K562 (cell line): ENCODE measurements at regions not wholly inside any gene's neighbourhood (a gene's known extent, or its start where the extent isn't known, plus 50 kb on each side); places are given as distances from the start of the nearest gene placed in this dataset.

Experiments
- ATAC-seq: fragments of 200-7000 bp; cut with Tn5 transposase; 3 replicates; pipeline ENCODE4 v1.9.1; 2020; ENCODE audit warnings: moderate library complexity
- BruUV-seq: library from RNA; stranded (reverse); fragments of 400-500 nt; replicated peaks from 2 replicates; lab custom pipeline; 2021; lab: Mats Ljungman, UMichigan
- CTCF ChIA-PET: fragments of 300-600 bp; formaldehyde crosslinking; extraction: SDS; loops from one replicate; lab custom pipeline; 2021; ENCODE audit warnings: low intra/inter-chr PET ratio; lab: Yijun Ruan, JAX
- POLR2A ChIA-PET: fragments of 300-600, 350-650 bp; sonication (Branson Sonifier 250); formaldehyde crosslinking; extraction: SDS; loops from one replicate; lab custom pipeline; 2021; ENCODE audit warnings: antibody characterized with exemption, inconsistent platforms; lab: Yijun Ruan, JAX
- DNase-seq, 4 experiments: peaks; one replicate each; pipeline versions ENCODE4 v3.0.0 to v3.0.0-alpha.2; 2011 to 2018; ENCODE audit warnings: low spot score in 3 of 4, mixed read lengths in 3 of 4; ENCODE audit errors: extremely low read depth in 1 of 4
- FAIRE-seq: peaks from 2 replicates; lab custom pipeline; 2011; peaks lifted over from hg19 to GRCh38; lab: Jason Lieb, UNC
- H2AFZ ChIP-seq: 2 replicates; pipeline ENCODE4 v1.6.0; 2011; ENCODE audit warnings: low read depth, low read length, control low read depth, inconsistent platforms
- H3K27ac ChIP-seq: fragments of 200-600 bp; 3 replicates; pipeline ENCODE4 v1.8.0; 2011; ENCODE audit warnings: low read depth, mild to moderate bottlenecking, control low read depth, inconsistent platforms, low read length, moderate library complexity, mixed read lengths; ENCODE audit errors: extremely low read depth
- H3K27me3 ChIP-seq, 2 experiments: fragments of 300-600 bp in 1 of 2; 2 replicates in 1 of 2; 3 replicates in 1 of 2; pipeline versions ENCODE4 v1.6.0 to v1.8.0; 2011; ENCODE audit warnings: inconsistent platforms in 2 of 2, low read length in 2 of 2, mild to moderate bottlenecking in 1 of 2, mixed read lengths in 1 of 2, moderate library complexity in 1 of 2; ENCODE audit not compliant: control insufficient read depth in 2 of 2, insufficient read depth in 2 of 2
- H3K36me3 ChIP-seq: fragments of 300-600 bp; 3 replicates; pipeline ENCODE4 v1.8.0; 2011; ENCODE audit warnings: mild to moderate bottlenecking, low read length, inconsistent platforms; ENCODE audit not compliant: control insufficient read depth, insufficient read depth
- H3K4me1 ChIP-seq, 2 experiments: fragments of 200-600 bp in 1 of 2; replicated peaks in 1 of 2; 2 replicates in 1 of 2; 3 replicates in 1 of 2; pipeline versions ENCODE4 v1.5.1 to v1.8.0; 2011; ENCODE audit warnings: inconsistent platforms in 2 of 2, low read length in 2 of 2, mild to moderate bottlenecking in 1 of 2, mixed read lengths in 1 of 2, moderate library complexity in 1 of 2; ENCODE audit not compliant: control insufficient read depth in 2 of 2, insufficient read depth in 2 of 2
- H3K4me2 ChIP-seq: 2 replicates; pipeline ENCODE4 v1.6.1; 2011; ENCODE audit warnings: low read length, control low read depth, inconsistent platforms, mixed read lengths; ENCODE audit not compliant: insufficient read depth
- H3K4me3 ChIP-seq: fragments of 200-600 bp; sonication (generic), shearing (Covaris generic); 2 replicates; pipeline ENCODE4 v1.5.1; 2016; ENCODE audit warnings: control low read depth, inconsistent platforms
- H3K79me2 ChIP-seq: fragments of 200-600 bp; 3 replicates; pipeline ENCODE4 v1.8.0; 2011; ENCODE audit warnings: low read length, inconsistent platforms; ENCODE audit not compliant: control insufficient read depth, insufficient read depth
- H3K9ac ChIP-seq, 2 experiments: 2 replicates each; pipeline versions ENCODE4 v1.6.0 to v1.6.1; 2011; ENCODE audit warnings: low read depth in 2 of 2, low read length in 2 of 2, control low read depth in 1 of 2, inconsistent platforms in 1 of 2, mild to moderate bottlenecking in 1 of 2, mixed read lengths in 1 of 2; ENCODE audit not compliant: insufficient read depth in 1 of 2
- H3K9me1 ChIP-seq: one replicate; pipeline ENCODE4 v1.6.0; 2011; ENCODE audit warnings: inconsistent platforms, mild to moderate bottlenecking, low read length, moderate library complexity; ENCODE audit not compliant: control insufficient read depth, insufficient read depth
- H3K9me3 ChIP-seq: replicated peaks from 2 replicates; pipeline ENCODE4 v1.5.1; 2011; ENCODE audit warnings: low read depth, low read length, inconsistent platforms; ENCODE audit not compliant: control insufficient read depth, insufficient read depth
- H4K20me1 ChIP-seq: replicated peaks from 2 replicates; pipeline ENCODE4 v1.6.1; 2011; ENCODE audit warnings: low read length, inconsistent platforms, mixed read lengths; ENCODE audit not compliant: control insufficient read depth, insufficient read depth
- CEBPG ChIP-seq, 3 experiments: fragments of 200-800 bp in 1 of 3; sonication (Bioruptor generic) in 1 of 3; sonication (generic) in 1 of 3; formaldehyde crosslinking in 1 of 3; IDR thresholded peaks in 2 of 3; conservative IDR thresholded peaks in 1 of 3; 2 replicates each; pipeline versions ENCODE4 v1.6.1 to v1.8.0; 2016 to 2022; ENCODE audit warnings: missing compliant biosample characterization in 2 of 3, missing genetic modification characterization in 2 of 3, mild to moderate bottlenecking in 1 of 3, missing genetic modification reagents in 1 of 3
- DEAF1 ChIP-seq: fragments of 450-650 bp; formaldehyde crosslinking; IDR thresholded peaks from 2 replicates; pipeline ENCODE4 v1.4.0; 2020; ENCODE audit warnings: mild to moderate bottlenecking, moderate library complexity
- E2F3 ChIP-seq: fragments of 250-450 bp; sonication (Bioruptor Pico); IDR thresholded peaks from 2 replicates; pipeline ENCODE4 v1.4.0; 2020; ENCODE audit warnings: mild to moderate bottlenecking
- E2F5 ChIP-seq: sonication (generic); formaldehyde crosslinking; IDR thresholded peaks from 2 replicates; pipeline ENCODE4 v1.8.0; 2022; ENCODE audit warnings: mild to moderate bottlenecking, missing genetic modification reagents
- EGR1 ChIP-seq: fragments of 450-650 bp; conservative IDR thresholded peaks from 2 replicates; pipeline ENCODE4 v1.6.1; 2017; ENCODE audit warnings: mild to moderate bottlenecking
- ETS2 ChIP-seq: IDR thresholded peaks from 2 replicates; pipeline ENCODE4 v1.6.1; 2016; ENCODE audit warnings: borderline replicate concordance, missing genetic modification characterization, mild to moderate bottlenecking, moderate library complexity, missing compliant biosample characterization; ENCODE audit not compliant: poor library complexity, severe bottlenecking
- ETV5 ChIP-seq: sonication (generic); formaldehyde crosslinking; IDR thresholded peaks from 2 replicates; pipeline ENCODE4 v1.4.0; 2020; ENCODE audit warnings: low read depth, mild to moderate bottlenecking, missing genetic modification reagents
- MYC ChIP-seq, 2 experiments: fragments of 250-450 bp in 1 of 2; sonication (Bioruptor Pico) in 1 of 2; IDR thresholded peaks; 2 replicates each; pipeline versions ENCODE4 v1.5.1 to v1.6.1; 2012 to 2021; ENCODE audit warnings: low read depth in 2 of 2, borderline replicate concordance in 1 of 2, improper control_type of control experiment in 1 of 2, low read length in 1 of 2, mild to moderate bottlenecking in 1 of 2, moderate library complexity in 1 of 2
- RB1 ChIP-seq: fragments of 450-650 bp; IDR thresholded peaks from 2 replicates; pipeline ENCODE4 v1.6.1; 2017; ENCODE audit warnings: low read depth, mild to moderate bottlenecking
- STAT5A ChIP-seq: IDR thresholded peaks from 2 replicates; pipeline ENCODE4 v1.6.1; 2012; ENCODE audit warnings: low read length, inconsistent platforms, borderline replicate concordance
- TAL1 ChIP-seq: fragments of 450-650 bp; IDR thresholded peaks from 2 replicates; pipeline ENCODE4 v1.6.1; 2016; ENCODE audit warnings: mild to moderate bottlenecking
- TARDBP ChIP-seq: fragments of 450-650 bp; IDR thresholded peaks from 2 replicates; pipeline ENCODE4 v1.6.1; 2016
- ZNF551 ChIP-seq: fragments of 250-450 bp; sonication (Bioruptor Pico); IDR thresholded peaks from 2 replicates; pipeline ENCODE4 v1.5.0; 2021; ENCODE audit warnings: mild to moderate bottlenecking, moderate library complexity
- ZNF695 ChIP-seq: fragments of 450-650 bp; formaldehyde crosslinking; IDR thresholded peaks from 2 replicates; pipeline ENCODE4 v1.4.0; 2020; ENCODE audit warnings: mild to moderate bottlenecking, moderate library complexity
- ZNF764 ChIP-seq: fragments of 250-450 bp; sonication (Bioruptor Pico); IDR thresholded peaks from 2 replicates; pipeline ENCODE4 v1.4.0; 2020; ENCODE audit warnings: low read depth, mild to moderate bottlenecking, moderate library complexity
- WGBS: fragments of 100-300 bp; shearing (Covaris generic); methylation state at CpG from one replicate; pipeline ENCODE4 v1.1.6; 2016; ENCODE audit warnings: low coverage, mixed read lengths; ENCODE audit not compliant: insufficient coverage; ENCODE audit errors: missing lambda C conversion rate; 5-methylcytosine and 5-hydroxymethylcytosine counted together
- in situ Hi-C: fragments of 300-500 bp; cut with MboI; formaldehyde crosslinking; loops from 4 replicates; pipeline ENCODE4 v1.15.0; 2018; ENCODE audit warnings: inconsistent platforms, mixed read lengths
- intact Hi-C: fragments of 100-400 bp; cut with micrococcal nuclease; formaldehyde crosslinking; loops from 2 replicates; pipeline ENCODE4 v1.14.2; 2022

GRCh38 chr4:154035341-154035740, 246.5 kb upstream of the SFRP2 start:
- H3K9ac ChIP-seq: no peak overlapping the region
- no peak for DNase-seq
- TF ChIP-seq STAT5A (no peak), CEBPG (CRISPR knock-in tag; IDR thresholded peaks at IDR 0.05) (no peak), CEBPG (tag; conservative IDR thresholded peaks at IDR 0.05 in 1 of 2, IDR thresholded peaks at IDR 0.05 in 1 of 2) (no peak), ZNF551 (CRISPR knock-in tag) (no peak), ZNF695 (no peak)
- H3K9me3 ChIP-seq: no peaks in the 10 kb centered on the region
- no peaks in the 10 kb centered on the region for H3K36me3 ChIP-seq
- ChIA-PET CTCF (no interaction called here), POLR2A (no interaction called here)
- in situ Hi-C loops (no loop called here), intact Hi-C loops (no loop called here)
- no peak for ATAC-seq
- WGBS: 0% methylated on average over 1 of the region's 1 CpG
- H2AFZ ChIP-seq: no peak overlapping the region
- H3K27ac ChIP-seq: no peak overlapping the region
- H3K27me3 ChIP-seq: no peaks in the 10 kb centered on the region
- BruUV-seq: no TSS peak
- FAIRE-seq: no peak
- no peak overlapping the region for H3K4me2 ChIP-seq
- H4K20me1 ChIP-seq: no peaks in the 10 kb centered on the region
- no peaks in the 10 kb centered on the region for H3K4me1 ChIP-seq
- H3K9me1 ChIP-seq: no peaks in the 10 kb centered on the region
- no peaks in the 10 kb centered on the region for H3K79me2 ChIP-seq
- no peak overlapping the region for H3K4me3 ChIP-seq

GRCh38 chr4:154033921-154034320, 245.0 kb upstream of the SFRP2 start:
- CTCF ChIA-PET: no interaction called here
- Histone ChIP-seq H3K4me3 (no peak overlapping the region), H3K4me1 (no peaks in the 10 kb centered on the region), H2AFZ (no peak overlapping the region), H3K79me2 (no peaks in the 10 kb centered on the region), H3K36me3 (no peaks in the 10 kb centered on the region), H4K20me1 (no peaks in the 10 kb centered on the region), H3K9ac (no peak overlapping the region), H3K27ac (no peak overlapping the region), H3K4me2 (no peak overlapping the region), H3K9me1 (no peaks in the 10 kb centered on the region), H3K9me3 (no peaks in the 10 kb centered on the region), H3K27me3 (no peaks in the 10 kb centered on the region)
- WGBS: 3% methylated on average over 3 of the region's 3 CpGs
- ATAC-seq (no peak), FAIRE-seq (no peak), DNase-seq (no peak)
- in situ Hi-C loops: no loop called here
- POLR2A ChIA-PET: interaction anchor here (0.7 kb wide), 1 partner anchor 122 kb away, joined by 3 read pairs; no protein-coding TSS in a partner anchor
- BruUV-seq: no TSS peak
- intact Hi-C loops: no loop called here
- TF ChIP-seq TAL1: no peak
- TF ChIP-seq ETS2: no peak
- no peak for TF ChIP-seq TARDBP
- no peak for TF ChIP-seq DEAF1
- no peak for TF ChIP-seq E2F3 (CRISPR knock-in tag)
- no peak for TF ChIP-seq E2F5 (CRISPR knock-in tag)
- TF ChIP-seq ETV5 (CRISPR knock-in tag): no peak
- TF ChIP-seq ZNF764 (CRISPR knock-in tag): no peak
- no peak for TF ChIP-seq MYC (IDR thresholded peaks at IDR 0.05; ENCODE audit: low read depth, low read length)
- TF ChIP-seq MYC (CRISPR knock-in tag; IDR thresholded peaks at IDR 0.05; ENCODE audit: borderline replicate concordance, low read depth): no peak
- no peak for TF ChIP-seq EGR1
- no peak for TF ChIP-seq RB1
